ENCODE measurements at regions not wholly inside any gene's neighbourhood (a gene's known extent, or its start where the extent isn't known, plus 50 kb on each side); places are given as distances from the start of the nearest gene placed in this dataset.

GRCh38 chr4:173958445-173958844 lies 325.0 kb downstream of the FBXO8 start:
- intact Hi-C loops (cut with micrococcal nuclease), result no loop called here
- no TSS peak for BruUV-seq (replicated peaks)
- H3K9me2 ChIP-seq (ENCODE audit: insufficient read depth), result no peaks in the 10 kb centered on the region
- ChIA-PET RAD21 (ENCODE audit: low non-redundant PET in 1 of 2, low total read pairs in 2 of 2, uncharacterized antibody in 2 of 2, unreplicated experiment in 2 of 2) (no interaction called here), POLR2A (no interaction called here), CTCF (no interaction called here)
- peaks cover 4% of the 10 kb centered on the region; the same call in 1 of the 2 replicates for H3K27me3 ChIP-seq (ENCODE audit: insufficient read depth, low read length)
- no peak overlapping the region for H3K27ac ChIP-seq (ENCODE audit: low read depth, low read length)
- H4K20me1 ChIP-seq (ENCODE audit: insufficient read depth), result no peaks in the 10 kb centered on the region
- no peak overlapping the region for H3K4me3 ChIP-seq (replicated peaks in 1 of 2; ENCODE audit: low read depth in 1 of 2, low read length in 2 of 2)
- no peaks in the 10 kb centered on the region for H3K36me3 ChIP-seq (ENCODE audit: control insufficient read depth in 1 of 2, insufficient read depth in 2 of 2, low read length in 2 of 2)
- H3K79me2 ChIP-seq (ENCODE audit: insufficient read depth, low read length), result no peaks in the 10 kb centered on the region
- ATAC-seq, result no peak
- no peak overlapping the region for H3K4me2 ChIP-seq (ENCODE audit: low read length)
- H3K9me3 ChIP-seq (ENCODE audit: control insufficient read depth in 1 of 2, insufficient read depth in 1 of 2, low read depth in 1 of 2, low read length in 2 of 2), result no peaks in the 10 kb centered on the region
- TF ChIP-seq ATF3 (IDR thresholded peaks at IDR 0.05), result no peak
- TF ChIP-seq EZH2 (IDR thresholded peaks at IDR 0.05), result no peak
- no peak for TF ChIP-seq SP1 (IDR thresholded peaks at IDR 0.05; ENCODE audit: low read depth)
- TF ChIP-seq YY1 (IDR thresholded peaks at IDR 0.05; ENCODE audit: extremely low read depth, insufficient replicate concordance, low read depth, low read length), result no peak
- no peak for TF ChIP-seq SRF (IDR thresholded peaks at IDR 0.05; ENCODE audit: low read depth)
- TF ChIP-seq MAX (IDR thresholded peaks at IDR 0.05), result no peak
- TF ChIP-seq POLR2AphosphoS5 (IDR thresholded peaks at IDR 0.05; ENCODE audit: low read depth, low read length), result no peak
- no peak for TF ChIP-seq RAD21 (IDR thresholded peaks at IDR 0.05; ENCODE audit: low read depth)
- no peak for TF ChIP-seq ELF1 (IDR thresholded peaks at IDR 0.05; ENCODE audit: borderline replicate concordance, low read depth)
- TF ChIP-seq CEBPB (IDR thresholded peaks at IDR 0.05; ENCODE audit: low read depth), result no peak
- TF ChIP-seq POLR2A (IDR thresholded peaks at IDR 0.05; ENCODE audit: borderline replicate concordance, extremely low read depth, insufficient read depth, insufficient read length), result no peak
- no peak for TF ChIP-seq CBX3 (IDR thresholded peaks at IDR 0.05; ENCODE audit: low read depth)
- TF ChIP-seq EGR1 (IDR thresholded peaks at IDR 0.05; ENCODE audit: low read depth), result no peak
- no peak for TF ChIP-seq ZBTB33 (IDR thresholded peaks at IDR 0.05; ENCODE audit: extremely low read depth, insufficient replicate concordance, low read length)
- TF ChIP-seq FOSL1 (IDR thresholded peaks at IDR 0.05; ENCODE audit: low read depth), result no peak
- TF ChIP-seq ZNF274 (IDR thresholded peaks at IDR 0.05; ENCODE audit: low read depth, low read length), result no peak
- TF ChIP-seq REST (IDR thresholded peaks at IDR 0.05; ENCODE audit: low read depth), result no peak
- TF ChIP-seq CTCF (IDR thresholded peaks at IDR 0.05 in 2 of 3, conservative IDR thresholded peaks at IDR 0.05 in 1 of 3; ENCODE audit: borderline replicate concordance in 1 of 3, insufficient read depth in 1 of 3, low read depth in 2 of 3, low read length in 2 of 3), result no peak
- H3K9ac ChIP-seq (ENCODE audit: low read length), result no peak overlapping the region
- no peak for DNase-seq (ENCODE audit: low read depth, low spot score)
- H2AFZ ChIP-seq (ENCODE audit: low read depth, low read length, poor library complexity, severe bottlenecking), result no peak overlapping the region
- H3K4me1 ChIP-seq (ENCODE audit: control insufficient read depth in 1 of 2, insufficient read depth in 2 of 2, low read length in 2 of 2), result no peaks in the 10 kb centered on the region
